OCI-LY1 (cell line): ENCODE measurements at regions not wholly inside any gene's neighbourhood (a gene's known extent, or its start where the extent isn't known, plus 50 kb on each side); places are given as distances from the start of the nearest gene placed in this dataset.

ENCODE experiments used
- H2AFZ ChIP-seq: fragments of 200-600 bp; sonication (generic), shearing (Covaris generic); 2 replicates; pipeline ENCODE4 v1.6.0; 2014; ENCODE audit warnings: antibody characterized with exemption, mild to moderate bottlenecking, low read length
- H3F3A ChIP-seq: fragments of 200-600 bp; sonication (generic), shearing (Covaris generic); 2 replicates; pipeline ENCODE4 v1.6.0; 2014; ENCODE audit warnings: mild to moderate bottlenecking, antibody characterized with exemption, low read length, moderate library complexity; ENCODE audit not compliant: insufficient read depth
- H3K27ac ChIP-seq: fragments of 200-600 bp; sonication (generic); 2 replicates; pipeline ENCODE4 v1.5.1; 2014; ENCODE audit warnings: low read length, mixed run types, mild to moderate bottlenecking, low read depth; ENCODE audit not compliant: poor library complexity, severe bottlenecking
- H3K27me3 ChIP-seq: fragments of 200-600 bp; sonication (generic); 2 replicates; pipeline ENCODE4 v1.6.0; 2014; ENCODE audit warnings: antibody characterized with exemption, mild to moderate bottlenecking, low read length, moderate library complexity; ENCODE audit not compliant: insufficient read depth
- H3K36me3 ChIP-seq: fragments of 200-600 bp; sonication (generic); 2 replicates; pipeline ENCODE4 v1.6.1; 2014; ENCODE audit warnings: mild to moderate bottlenecking, antibody characterized with exemption, low read length, moderate library complexity, mixed read lengths; ENCODE audit not compliant: insufficient read depth
- H3K4me1 ChIP-seq: fragments of 200-600 bp; sonication (generic); 2 replicates; pipeline ENCODE4 v1.5.1; 2014; ENCODE audit warnings: mild to moderate bottlenecking, low read length, moderate library complexity; ENCODE audit not compliant: insufficient read depth, severe bottlenecking
- H3K4me2 ChIP-seq: fragments of 200-600 bp; sonication (generic), shearing (Covaris generic); 2 replicates; pipeline ENCODE4 v1.6.1; 2014; ENCODE audit warnings: low read length
- H3K4me3 ChIP-seq: fragments of 200-600 bp; sonication (generic); 2 replicates; pipeline ENCODE4 v1.5.1; 2014; ENCODE audit warnings: low read length, low read depth, mild to moderate bottlenecking, mixed read lengths; ENCODE audit not compliant: poor library complexity, severe bottlenecking
- H3K79me2 ChIP-seq: fragments of 200-600 bp; shearing (Covaris generic); 2 replicates; pipeline ENCODE4 v1.6.1; 2016; ENCODE audit warnings: mixed run types, low read length, mixed read lengths; ENCODE audit not compliant: insufficient read depth
- H3K9ac ChIP-seq: fragments of 200-600 bp; sonication (generic), shearing (Covaris generic); 2 replicates; pipeline ENCODE4 v1.6.1; 2014; ENCODE audit warnings: mild to moderate bottlenecking, low read length, mixed read lengths
- H3K9me2 ChIP-seq: fragments of 200-600 bp; sonication (generic), shearing (Covaris generic); 2 replicates; pipeline ENCODE4 v1.6.1; 2014; ENCODE audit warnings: low read depth, mild to moderate bottlenecking, low read length, mixed read lengths
- H3K9me3 ChIP-seq: fragments of 200-600 bp; shearing (Covaris generic); 2 replicates; pipeline ENCODE4 v1.6.1; 2014; ENCODE audit warnings: low read length, mixed read lengths
- H4K20me1 ChIP-seq: fragments of 200-600 bp; sonication (generic), shearing (Covaris generic); 2 replicates; pipeline ENCODE4 v1.6.0; 2016; ENCODE audit warnings: mild to moderate bottlenecking, low read length; ENCODE audit not compliant: insufficient read depth
- EZH2 ChIP-seq: fragments of 200-600 bp; sonication (generic), shearing (Covaris generic); IDR thresholded peaks from 2 replicates; pipeline ENCODE4 v1.8.0; 2017; ENCODE audit warnings: borderline replicate concordance, mixed run types, mild to moderate bottlenecking, antibody characterized with exemption, low read length, moderate library complexity, mixed read lengths
- TF ChIP-seq, protein P1 (sequence below): fragments of 200-600 bp; sonication (generic), shearing (Covaris generic); IDR thresholded peaks from 2 replicates; pipeline ENCODE4 v1.5.1; 2017; ENCODE audit warnings: mild to moderate bottlenecking, antibody characterized with exemption, low read length, moderate library complexity, mixed read lengths

DNA sequence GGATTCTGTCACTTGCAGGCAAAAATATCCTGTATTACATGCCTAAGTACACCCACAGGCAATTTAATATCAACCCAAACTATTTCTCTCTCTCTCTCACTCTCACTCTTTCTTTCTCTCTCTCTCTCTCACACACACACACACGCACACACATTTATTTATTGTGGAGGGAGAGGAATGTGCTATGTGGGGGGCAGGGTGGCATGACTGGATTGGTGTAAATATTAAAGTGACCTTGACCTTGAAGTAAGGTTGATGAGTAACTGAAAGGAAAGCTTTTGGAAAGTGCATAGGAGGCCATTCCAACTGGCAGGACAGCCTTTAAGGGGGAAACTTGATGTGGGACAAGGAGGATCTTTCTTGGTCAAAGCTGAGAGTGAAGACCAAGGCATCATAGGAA lies 589.7 kb upstream of the KIRREL3 start:
- no peaks in the 10 kb centered on the region for H3K9me2 ChIP-seq
- H3F3A ChIP-seq, result no peaks in the 10 kb centered on the region
- no peak overlapping the region for H2AFZ ChIP-seq
- TF ChIP-seq, protein P1, sequence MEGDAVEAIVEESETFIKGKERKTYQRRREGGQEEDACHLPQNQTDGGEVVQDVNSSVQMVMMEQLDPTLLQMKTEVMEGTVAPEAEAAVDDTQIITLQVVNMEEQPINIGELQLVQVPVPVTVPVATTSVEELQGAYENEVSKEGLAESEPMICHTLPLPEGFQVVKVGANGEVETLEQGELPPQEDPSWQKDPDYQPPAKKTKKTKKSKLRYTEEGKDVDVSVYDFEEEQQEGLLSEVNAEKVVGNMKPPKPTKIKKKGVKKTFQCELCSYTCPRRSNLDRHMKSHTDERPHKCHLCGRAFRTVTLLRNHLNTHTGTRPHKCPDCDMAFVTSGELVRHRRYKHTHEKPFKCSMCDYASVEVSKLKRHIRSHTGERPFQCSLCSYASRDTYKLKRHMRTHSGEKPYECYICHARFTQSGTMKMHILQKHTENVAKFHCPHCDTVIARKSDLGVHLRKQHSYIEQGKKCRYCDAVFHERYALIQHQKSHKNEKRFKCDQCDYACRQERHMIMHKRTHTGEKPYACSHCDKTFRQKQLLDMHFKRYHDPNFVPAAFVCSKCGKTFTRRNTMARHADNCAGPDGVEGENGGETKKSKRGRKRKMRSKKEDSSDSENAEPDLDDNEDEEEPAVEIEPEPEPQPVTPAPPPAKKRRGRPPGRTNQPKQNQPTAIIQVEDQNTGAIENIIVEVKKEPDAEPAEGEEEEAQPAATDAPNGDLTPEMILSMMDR, result no peak
- no peak for TF ChIP-seq EZH2
- no peaks in the 10 kb centered on the region for H3K79me2 ChIP-seq
- H3K36me3 ChIP-seq, result no peaks in the 10 kb centered on the region
- H3K9ac ChIP-seq, result no peak overlapping the region
- no peak overlapping the region for H3K27ac ChIP-seq
- H3K4me2 ChIP-seq, result no peak overlapping the region
- H4K20me1 ChIP-seq, result no peaks in the 10 kb centered on the region
- no peak overlapping the region for H3K4me3 ChIP-seq
- no peaks in the 10 kb centered on the region for H3K4me1 ChIP-seq
- no peaks in the 10 kb centered on the region for H3K27me3 ChIP-seq
- no peaks in the 10 kb centered on the region for H3K9me3 ChIP-seq

DNA sequence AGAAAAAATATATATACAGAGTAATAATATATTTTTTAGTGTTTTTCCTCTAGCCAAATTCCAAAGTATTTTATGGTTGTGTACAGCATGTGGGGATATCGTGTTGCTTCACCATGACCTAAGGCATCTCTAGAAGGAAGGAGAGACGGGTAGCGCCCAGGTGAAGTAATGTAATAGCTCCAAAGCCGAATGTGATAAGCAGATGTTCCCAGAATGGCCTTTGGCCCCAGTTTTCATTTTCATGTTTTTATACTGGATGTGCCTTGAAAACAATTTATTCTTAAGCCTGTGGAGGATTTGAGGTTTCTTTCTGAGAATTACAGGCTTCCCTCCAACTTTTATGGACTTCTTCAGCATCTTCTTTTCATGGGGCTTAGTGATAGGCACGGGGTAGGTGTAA lies 587.9 kb upstream of the KIRREL3 start:
- no peaks in the 10 kb centered on the region for H3K36me3 ChIP-seq
- H3K9ac ChIP-seq, result no peak overlapping the region
- no peak overlapping the region for H3K27ac ChIP-seq
- no peak overlapping the region for H3K4me3 ChIP-seq
- no peak overlapping the region for H3K4me2 ChIP-seq
- H4K20me1 ChIP-seq, result no peaks in the 10 kb centered on the region
- no peaks in the 10 kb centered on the region for H3K9me3 ChIP-seq
- H3F3A ChIP-seq, result no peaks in the 10 kb centered on the region
- no peaks in the 10 kb centered on the region for H3K27me3 ChIP-seq
- no peaks in the 10 kb centered on the region for H3K9me2 ChIP-seq
- no peak overlapping the region for H2AFZ ChIP-seq
- no peaks in the 10 kb centered on the region for H3K4me1 ChIP-seq
- TF ChIP-seq, protein P1, result no peak
- TF ChIP-seq EZH2, result no peak
- no peaks in the 10 kb centered on the region for H3K79me2 ChIP-seq

DNA sequence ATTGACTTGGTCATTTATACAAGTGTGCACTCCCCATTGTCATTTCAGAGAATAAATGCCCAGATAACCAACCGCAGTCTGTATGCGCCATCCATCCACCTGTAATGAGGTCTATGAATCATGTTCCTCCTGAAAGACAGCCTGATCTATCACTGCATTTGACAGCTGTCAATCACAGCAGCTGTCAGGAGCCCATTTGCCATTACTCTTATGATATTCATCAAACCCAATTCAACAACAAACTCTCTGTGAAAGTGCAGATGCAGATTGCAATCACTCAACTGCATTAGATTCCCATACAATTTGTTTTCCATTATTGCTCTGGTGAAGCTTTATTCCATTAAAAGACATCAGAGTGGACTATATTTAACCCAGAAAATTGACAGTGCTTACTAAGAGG lies 586.9 kb upstream of the KIRREL3 start:
- Histone ChIP-seq H4K20me1 (no peaks in the 10 kb centered on the region), H3K27ac (no peak overlapping the region), H2AFZ (no peak overlapping the region), H3K9me2 (no peaks in the 10 kb centered on the region), H3K4me1 (no peaks in the 10 kb centered on the region), H3K9me3 (no peaks in the 10 kb centered on the region), H3K4me2 (no peak overlapping the region), H3K36me3 (no peaks in the 10 kb centered on the region), H3K79me2 (no peaks in the 10 kb centered on the region), H3K4me3 (no peak overlapping the region), H3K9ac (no peak overlapping the region), H3F3A (no peaks in the 10 kb centered on the region), H3K27me3 (no peaks in the 10 kb centered on the region)
- no peak for TF ChIP-seq EZH2
- TF ChIP-seq, protein P1, result no peak
